ENCODE measurements at regions not wholly inside any gene's neighbourhood (a gene's known extent, or its start where the extent isn't known, plus 50 kb on each side); places are given as distances from the start of the nearest gene placed in this dataset.

GRCh38 chr11:101729406-101730078 lies 145.7 kb upstream of the TRPC6 start (continued):
- TF ChIP-seq HMGXB4 (CRISPR knock-in tag; IDR thresholded peaks at IDR 0.05) (no peak), NR2C2 (CRISPR knock-in tag; IDR thresholded peaks at IDR 0.05) (no peak), NR2C2 (tag; IDR thresholded peaks at IDR 0.05) (no peak), CAMTA2 (CRISPR knock-in tag; conservative IDR thresholded peaks at IDR 0.05) (no peak), POLR2G (IDR thresholded peaks at IDR 0.05; ENCODE audit: low read depth, low read length) (no peak), ZNF23 (CRISPR knock-in tag; IDR thresholded peaks at IDR 0.05) (no peak), POU5F1 (IDR thresholded peaks at IDR 0.05; ENCODE audit: borderline replicate concordance, low read depth, low read length, partially characterized antibody) (no peak), ZNF398 (CRISPR knock-in tag; IDR thresholded peaks at IDR 0.05) (no peak)

All from K562 (cell line).